Breast epithelium (tissue), 3 donors: ENCODE measurements at regions not wholly inside any gene's neighbourhood (a gene's known extent, or its start where the extent isn't known, plus 50 kb on each side); places are given as distances from the start of the nearest gene placed in this dataset.

Experiments
- POLR2A ChIP-seq: fragments of 450-650 bp; IDR thresholded peaks from one replicate; pipeline ENCODE4 v1.6.1; 2016; ENCODE audit warnings: antibody characterized with exemption, mild to moderate bottlenecking, moderate library complexity
- POLR2AphosphoS5 ChIP-seq, 3 donors: sonication (generic); formaldehyde crosslinking; IDR thresholded peaks; one replicate each; pipeline ENCODE4 v1.6.1; 2017; ENCODE audit warnings: antibody characterized with exemption in 3 of 3
- TF ChIP-seq, protein P1 (sequence below), 3 donors: fragments of 450-650 bp; IDR thresholded peaks; one replicate each; pipeline ENCODE4 v1.5.1; 2016 to 2017; ENCODE audit warnings: antibody characterized with exemption in 3 of 3, mild to moderate bottlenecking in 3 of 3, moderate library complexity in 3 of 3

DNA sequence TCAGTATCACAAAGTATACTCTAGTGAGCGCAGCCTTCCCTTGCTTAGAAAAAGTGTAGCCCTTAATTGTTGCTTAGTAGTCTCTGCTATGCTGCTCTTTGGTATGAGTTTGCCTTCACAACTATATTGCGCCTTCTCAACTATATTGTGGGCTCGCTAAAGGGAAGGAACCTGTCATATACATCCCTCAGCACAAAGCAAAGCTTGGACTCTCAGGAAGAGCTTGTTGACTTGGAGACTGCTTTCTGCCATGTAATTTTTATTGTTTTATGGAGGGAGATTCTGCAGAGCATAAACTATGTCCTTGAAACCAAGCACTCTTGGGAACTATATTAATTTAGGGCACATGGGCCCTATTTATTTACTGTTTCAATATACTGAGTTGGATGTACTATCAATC lies 119.1 kb upstream of the HAPLN1 start:
- TF ChIP-seq POLR2A (no peak), POLR2AphosphoS5 (IDR thresholded peaks at IDR 0.05) (no peak)
- TF ChIP-seq, protein P1, sequence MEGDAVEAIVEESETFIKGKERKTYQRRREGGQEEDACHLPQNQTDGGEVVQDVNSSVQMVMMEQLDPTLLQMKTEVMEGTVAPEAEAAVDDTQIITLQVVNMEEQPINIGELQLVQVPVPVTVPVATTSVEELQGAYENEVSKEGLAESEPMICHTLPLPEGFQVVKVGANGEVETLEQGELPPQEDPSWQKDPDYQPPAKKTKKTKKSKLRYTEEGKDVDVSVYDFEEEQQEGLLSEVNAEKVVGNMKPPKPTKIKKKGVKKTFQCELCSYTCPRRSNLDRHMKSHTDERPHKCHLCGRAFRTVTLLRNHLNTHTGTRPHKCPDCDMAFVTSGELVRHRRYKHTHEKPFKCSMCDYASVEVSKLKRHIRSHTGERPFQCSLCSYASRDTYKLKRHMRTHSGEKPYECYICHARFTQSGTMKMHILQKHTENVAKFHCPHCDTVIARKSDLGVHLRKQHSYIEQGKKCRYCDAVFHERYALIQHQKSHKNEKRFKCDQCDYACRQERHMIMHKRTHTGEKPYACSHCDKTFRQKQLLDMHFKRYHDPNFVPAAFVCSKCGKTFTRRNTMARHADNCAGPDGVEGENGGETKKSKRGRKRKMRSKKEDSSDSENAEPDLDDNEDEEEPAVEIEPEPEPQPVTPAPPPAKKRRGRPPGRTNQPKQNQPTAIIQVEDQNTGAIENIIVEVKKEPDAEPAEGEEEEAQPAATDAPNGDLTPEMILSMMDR (IDR thresholded peaks at IDR 0.05): no peak
